ENCODE measurements at regions not wholly inside any gene's neighbourhood (a gene's known extent, or its start where the extent isn't known, plus 50 kb on each side); places are given as distances from the start of the nearest gene placed in this dataset.
"Not testable (repeated sequence)": the region's sequence is repeated elsewhere in the genome, so short reads cannot be mapped to it uniquely, and the experiment has no call there.

- no peak for FAIRE-seq
- no peak for DNase-seq (ENCODE audit: low spot score in 2 of 2)
Measured at GRCh38 chr1:60502506-60502905, 428.9 kb upstream of the C1orf87 start.

GRCh38 chr1:60489916-60490480 lies 416.4 kb upstream of the C1orf87 start:
- DNase-seq (ENCODE audit: low spot score in 2 of 2); FAIRE-seq: not testable (repeated sequence)

- DNase-seq (ENCODE audit: low spot score in 2 of 2): no peak
- no peak for FAIRE-seq
Measured at GRCh38 chr1:60488847-60489246, 415.3 kb upstream of the C1orf87 start.

GRCh38 chr1:60487565-60488345 lies 414.2 kb upstream of the C1orf87 start:
- FAIRE-seq (no peak), DNase-seq (ENCODE audit: low spot score in 2 of 2) (no peak)

GRCh38 chr1:60483509-60483908 lies 409.9 kb upstream of the C1orf87 start:
- DNase-seq (ENCODE audit: low spot score in 2 of 2): no peak

GRCh38 chr1:60470246-60470645 lies 396.7 kb upstream of the C1orf87 start:
- no peak for FAIRE-seq
- no peak for DNase-seq (ENCODE audit: low spot score in 2 of 2)

More at GRCh38 chr1:60483509-60483908, 409.9 kb upstream of the C1orf87 start:
- no peak for FAIRE-seq

GRCh38 chr1:60463786-60464185 lies 390.2 kb upstream of the C1orf87 start:
- FAIRE-seq: no peak
- DNase-seq (ENCODE audit: low spot score in 2 of 2): no peak

GRCh38 chr1:60463146-60463545 lies 389.6 kb upstream of the C1orf87 start:
- DNase-seq (ENCODE audit: low spot score in 2 of 2): no peak
- FAIRE-seq: no peak

GRCh38 chr1:60461925-60462595 lies 388.5 kb upstream of the C1orf87 start:
- no peak for FAIRE-seq
- DNase-seq (ENCODE audit: low spot score in 2 of 2): no peak

GRCh38 chr1:60458111-60458510 lies 384.5 kb upstream of the C1orf87 start:
- DNase-seq (ENCODE audit: low spot score in 2 of 2) (no peak), FAIRE-seq (no peak)

- FAIRE-seq (no peak), DNase-seq (ENCODE audit: low spot score in 2 of 2) (no peak)
Measured at GRCh38 chr1:60449876-60450275, 376.3 kb upstream of the C1orf87 start.

GRCh38 chr1:60448850-60449249 lies 375.3 kb upstream of the C1orf87 start:
- DNase-seq (ENCODE audit: low spot score in 2 of 2): no peak
- FAIRE-seq: no peak

- FAIRE-seq: no peak
- no peak for DNase-seq (ENCODE audit: low spot score in 2 of 2)
Measured at GRCh38 chr1:60444680-60445079, 371.1 kb upstream of the C1orf87 start.

GRCh38 chr1:60436186-60436585 lies 362.6 kb upstream of the C1orf87 start:
- DNase-seq (ENCODE audit: low spot score in 2 of 2) (no peak), FAIRE-seq (no peak)

GRCh38 chr1:60431593-60431992 lies 358.0 kb upstream of the C1orf87 start:
- no peak for FAIRE-seq

GRCh38 chr1:60430375-60430774 lies 356.8 kb upstream of the C1orf87 start:
- DNase-seq (ENCODE audit: low spot score in 2 of 2) (no peak), FAIRE-seq (no peak)

More at GRCh38 chr1:60431593-60431992, 358.0 kb upstream of the C1orf87 start:
- DNase-seq (ENCODE audit: low spot score in 2 of 2): no peak

- FAIRE-seq (no peak), DNase-seq (ENCODE audit: low spot score in 2 of 2) (no peak)
Measured at GRCh38 chr1:60428127-60428526, 354.6 kb upstream of the C1orf87 start.

- DNase-seq (ENCODE audit: low spot score in 2 of 2) (no peak), FAIRE-seq (no peak)
Measured at GRCh38 chr1:60427701-60428100, 354.1 kb upstream of the C1orf87 start.

- FAIRE-seq: no peak
- DNase-seq (ENCODE audit: low spot score in 2 of 2): no peak
Measured at GRCh38 chr1:60427194-60427593, 353.6 kb upstream of the C1orf87 start.

- no peak for FAIRE-seq
- DNase-seq (ENCODE audit: low spot score in 2 of 2): no peak
Measured at GRCh38 chr1:60425528-60425927, 352.0 kb upstream of the C1orf87 start.

- FAIRE-seq: no peak
- no peak for DNase-seq (ENCODE audit: low spot score in 2 of 2)
Measured at GRCh38 chr1:60423146-60423780, 349.7 kb upstream of the C1orf87 start.
